ENCODE measurements at regions not wholly inside any gene's neighbourhood (a gene's known extent, or its start where the extent isn't known, plus 50 kb on each side); places are given as distances from the start of the nearest gene placed in this dataset.

GRCh38 chr3:13177641-13178040 is 104.4 kb upstream of the IQSEC1 start:
- DNase-seq (ENCODE audit: low read depth): no peak
- no peak for TF ChIP-seq CTCF (IDR thresholded peaks at IDR 0.05; ENCODE audit: control insufficient read depth, extremely low read depth, insufficient read depth)
- no peak overlapping the region for H3K4me3 ChIP-seq (ENCODE audit: low read depth, low read length)

- H3K4me3 ChIP-seq (ENCODE audit: low read depth, low read length): no peak overlapping the region
- no peak for TF ChIP-seq CTCF (IDR thresholded peaks at IDR 0.05; ENCODE audit: control insufficient read depth, extremely low read depth, insufficient read depth)
- DNase-seq (ENCODE audit: low read depth): no peak
Measured at GRCh38 chr3:13177236-13177635, 104.0 kb upstream of the IQSEC1 start.

- no peak overlapping the region for H3K4me3 ChIP-seq (ENCODE audit: low read depth, low read length)
- no peak for TF ChIP-seq CTCF (IDR thresholded peaks at IDR 0.05; ENCODE audit: control insufficient read depth, extremely low read depth, insufficient read depth)
- no peak for DNase-seq (ENCODE audit: low read depth)
Measured at GRCh38 chr3:13176445-13176844, 103.2 kb upstream of the IQSEC1 start.

- TF ChIP-seq CTCF (IDR thresholded peaks at IDR 0.05; ENCODE audit: control insufficient read depth, extremely low read depth, insufficient read depth): no peak
- DNase-seq (ENCODE audit: low read depth): no peak
- no peak overlapping the region for H3K4me3 ChIP-seq (ENCODE audit: low read depth, low read length)
Measured at GRCh38 chr3:13174803-13175135, 101.5 kb upstream of the IQSEC1 start.

- DNase-seq (ENCODE audit: low read depth): no peak
- H3K4me3 ChIP-seq (ENCODE audit: low read depth, low read length): no peak overlapping the region
- no peak for TF ChIP-seq CTCF (IDR thresholded peaks at IDR 0.05; ENCODE audit: control insufficient read depth, extremely low read depth, insufficient read depth)
Measured at GRCh38 chr3:13174011-13174802, 101.0 kb upstream of the IQSEC1 start.

GRCh38 chr3:13173186-13173585 is 100.0 kb upstream of the IQSEC1 start:
- TF ChIP-seq CTCF (IDR thresholded peaks at IDR 0.05; ENCODE audit: control insufficient read depth, extremely low read depth, insufficient read depth): no peak
- H3K4me3 ChIP-seq (ENCODE audit: low read depth, low read length): no peak overlapping the region
- DNase-seq (ENCODE audit: low read depth): no peak

GRCh38 chr3:13172644-13173013 is 99.4 kb upstream of the IQSEC1 start:
- no peak for TF ChIP-seq CTCF (IDR thresholded peaks at IDR 0.05; ENCODE audit: control insufficient read depth, extremely low read depth, insufficient read depth)
- no peak for DNase-seq (ENCODE audit: low read depth)
- no peak overlapping the region for H3K4me3 ChIP-seq (ENCODE audit: low read depth, low read length)
